GM23338 (cell line): ENCODE measurements at regions not wholly inside any gene's neighbourhood (a gene's known extent, or its start where the extent isn't known, plus 50 kb on each side); places are given as distances from the start of the nearest gene placed in this dataset.

ENCODE experiments used
- CREB1 ChIP-seq: fragments of 250-450 bp; sonication (Bioruptor Pico); IDR thresholded peaks from 2 replicates; pipeline ENCODE4 v1.5.0; 2020; ENCODE audit warnings: low read depth, mild to moderate bottlenecking, moderate library complexity
- CTCF ChIP-seq, 2 experiments: fragments of 200-600 bp in 1 of 2; sonication (generic) in 1 of 2; conservative IDR thresholded peaks; 2 replicates each; pipeline versions ENCODE4 v1.5.1 to v1.6.1; 2016 to 2017; ENCODE audit warnings: antibody characterized with exemption in 2 of 2, low read depth in 2 of 2, mild to moderate bottlenecking in 2 of 2, moderate library complexity in 1 of 2
- ETS1 ChIP-seq: IDR thresholded peaks from 2 replicates; pipeline ENCODE4 v1.6.1; 2016; ENCODE audit warnings: antibody characterized with exemption
- EZH2 ChIP-seq: fragments of 200-600 bp; sonication (generic); IDR thresholded peaks from one replicate; pipeline ENCODE4 v1.8.0; 2017; ENCODE audit warnings: antibody characterized with exemption, mild to moderate bottlenecking, low read depth; ENCODE audit not compliant: unreplicated experiment
- EZH2phosphoT487 ChIP-seq: fragments of 200-600 bp; sonication (generic); IDR thresholded peaks from one replicate; pipeline ENCODE4 v1.8.1; 2018; ENCODE audit warnings: antibody characterized with exemption; ENCODE audit not compliant: unreplicated experiment
- JUNB ChIP-seq: IDR thresholded peaks from one replicate; pipeline ENCODE4 v1.6.1; 2016; ENCODE audit warnings: antibody characterized with exemption; ENCODE audit not compliant: unreplicated experiment
- NANOG ChIP-seq: IDR thresholded peaks from 2 replicates; pipeline ENCODE4 v1.6.1; 2016; ENCODE audit warnings: antibody characterized with exemption, borderline replicate concordance
- POLR2AphosphoS5 ChIP-seq: IDR thresholded peaks from 2 replicates; pipeline ENCODE4 v1.6.1; 2016; ENCODE audit warnings: antibody characterized with exemption, low read depth
- REST ChIP-seq: IDR thresholded peaks from one replicate; pipeline ENCODE4 v1.6.1; 2018; ENCODE audit warnings: antibody characterized with exemption; ENCODE audit not compliant: unreplicated experiment
- STAT1 ChIP-seq: IDR thresholded peaks from one replicate; pipeline ENCODE4 v1.6.1; 2016; ENCODE audit warnings: antibody characterized with exemption; ENCODE audit not compliant: unreplicated experiment
- ZNF331 ChIP-seq: fragments of 250-450 bp; sonication (Bioruptor Pico); IDR thresholded peaks from 2 replicates; pipeline ENCODE4 v1.5.0; 2020; ENCODE audit warnings: low read depth, mild to moderate bottlenecking, moderate library complexity

GRCh38 chr2:458425-458815 lies 170.5 kb upstream of the ALKAL2 start:
- TF ChIP-seq EZH2 (no peak), CTCF (conservative IDR thresholded peaks at IDR 0.05; ENCODE audit: low read depth in 2 of 2) (no peak), REST (no peak), EZH2phosphoT487 (no peak), POLR2AphosphoS5 (no peak), ZNF331 (CRISPR knock-in tag) (no peak), STAT1 (no peak), CREB1 (no peak), NANOG (no peak), ETS1 (no peak), JUNB (no peak)
